ENCODE measurements at regions not wholly inside any gene's neighbourhood (a gene's known extent, or its start where the extent isn't known, plus 50 kb on each side); places are given as distances from the start of the nearest gene placed in this dataset.

- ATAC-seq (ENCODE audit: low read depth) (no peak), DNase-seq (no peak)
- no peak for TF ChIP-seq CTCF (IDR thresholded peaks at IDR 0.05)
- no peaks in the 10 kb centered on the region for H3K4me1 Mint-ChIP-seq
- H3K36me3 Mint-ChIP-seq (ENCODE audit: low read depth) = no peaks in the 10 kb centered on the region
- peaks cover 7% of the 10 kb centered on the region for H3K9me3 Mint-ChIP-seq
- CTCF ChIA-PET = no interaction called here
- H3K4me3 Mint-ChIP-seq = no peak overlapping the region
- POLR2A ChIA-PET = no interaction called here
- intact Hi-C loops (cut with micrococcal nuclease) = no loop called here
- peaks cover 28% of the 10 kb centered on the region for H3K27me3 Mint-ChIP-seq
- H3K27ac Mint-ChIP-seq = no peak overlapping the region
Observed at GRCh38 chr17:5800646-5801045, 216.3 kb upstream of the NLRP1 start.

DNA sequence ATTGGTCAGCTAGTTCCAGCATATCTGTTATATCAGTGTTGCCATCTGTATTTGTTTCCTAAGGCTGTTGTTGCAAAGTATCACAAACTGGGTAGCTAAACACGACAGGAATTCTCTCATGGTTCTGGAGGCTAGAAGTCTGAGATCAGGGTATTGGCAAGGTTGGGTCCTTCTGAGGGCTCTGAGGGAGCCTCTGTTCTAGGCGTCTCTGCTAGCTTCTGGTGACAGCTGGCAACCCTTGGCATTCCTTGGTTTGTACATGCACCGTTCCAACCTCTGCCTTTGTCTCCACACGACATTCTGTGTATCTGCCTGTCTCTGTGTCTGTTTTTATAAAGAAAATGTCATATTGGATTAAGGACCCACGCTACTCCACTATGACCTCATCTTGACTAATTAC lies 219.9 kb upstream of the NLRP1 start:
- H3K27me3 Mint-ChIP-seq = peaks cover 24% of the 10 kb centered on the region
- no peak for TF ChIP-seq CTCF (IDR thresholded peaks at IDR 0.05)
- POLR2A ChIA-PET = no interaction called here
- DNase-seq = no peak
- ATAC-seq (ENCODE audit: low read depth) = no peak
- H3K4me1 Mint-ChIP-seq = no peaks in the 10 kb centered on the region
- H3K27ac Mint-ChIP-seq = no peak overlapping the region
- CTCF ChIA-PET = no interaction called here
- H3K36me3 Mint-ChIP-seq (ENCODE audit: low read depth) = no peaks in the 10 kb centered on the region
- intact Hi-C loops (cut with micrococcal nuclease) = no loop called here
- H3K4me3 Mint-ChIP-seq = no peak overlapping the region
- H3K9me3 Mint-ChIP-seq = peaks cover 9% of the 10 kb centered on the region

- Mint-ChIP-seq H3K27me3 (peaks cover 16% of the 10 kb centered on the region), H3K36me3 (ENCODE audit: low read depth) (peaks cover 4% of the 10 kb centered on the region), H3K27ac (no peak overlapping the region), H3K4me3 (no peak overlapping the region), H3K9me3 (peaks cover 28% of the 10 kb centered on the region), H3K4me1 (no peaks in the 10 kb centered on the region)
- CTCF ChIA-PET = no interaction called here
- no peak for TF ChIP-seq CTCF (IDR thresholded peaks at IDR 0.05)
- DNase-seq (no peak), ATAC-seq (ENCODE audit: low read depth) (no peak)
- intact Hi-C loops (cut with micrococcal nuclease) = no loop called here
- POLR2A ChIA-PET = no interaction called here
Observed at GRCh38 chr17:5809056-5809455, 224.7 kb upstream of the NLRP1 start.

DNA sequence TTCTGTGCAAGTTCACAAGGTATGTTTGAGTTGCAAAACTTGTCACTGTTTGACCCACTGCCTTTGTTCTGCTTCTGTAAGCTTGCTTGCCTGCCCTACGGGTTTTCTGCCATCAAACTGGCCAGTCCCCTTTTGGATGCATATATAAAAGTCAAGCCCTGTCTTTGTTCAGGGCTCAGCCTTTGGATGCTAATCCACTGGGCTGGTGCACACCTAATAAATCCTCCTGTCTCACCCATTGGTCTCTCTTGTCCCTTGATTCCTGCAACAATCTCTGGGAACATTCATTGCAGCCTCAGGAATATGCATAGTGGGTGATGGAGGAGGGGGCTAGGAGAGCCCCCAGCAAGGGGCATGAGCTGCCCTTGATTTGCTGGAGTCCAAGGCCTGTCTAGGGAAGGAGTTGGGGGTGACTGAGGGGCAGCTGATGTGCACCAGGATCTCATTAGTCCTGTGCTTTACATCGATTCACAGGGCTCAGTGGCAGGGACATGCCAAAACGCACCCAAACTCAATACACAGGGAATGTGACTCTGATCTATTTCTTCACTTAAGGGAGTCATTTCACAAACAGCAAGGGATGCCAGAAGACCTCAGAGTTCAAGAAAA lies 225.4 kb upstream of the NLRP1 start:
- no peak for TF ChIP-seq CTCF (IDR thresholded peaks at IDR 0.05)
- ATAC-seq (ENCODE audit: low read depth) (no peak), DNase-seq (no peak)
- Mint-ChIP-seq H3K4me1 (no peaks in the 10 kb centered on the region), H3K9me3 (peaks cover 28% of the 10 kb centered on the region), H3K27ac (no peak overlapping the region), H3K4me3 (no peak overlapping the region), H3K27me3 (peaks cover 12% of the 10 kb centered on the region), H3K36me3 (ENCODE audit: low read depth) (peaks cover 4% of the 10 kb centered on the region)
- POLR2A ChIA-PET = no interaction called here
- CTCF ChIA-PET = no interaction called here
- intact Hi-C loops (cut with micrococcal nuclease) = no loop called here

DNA sequence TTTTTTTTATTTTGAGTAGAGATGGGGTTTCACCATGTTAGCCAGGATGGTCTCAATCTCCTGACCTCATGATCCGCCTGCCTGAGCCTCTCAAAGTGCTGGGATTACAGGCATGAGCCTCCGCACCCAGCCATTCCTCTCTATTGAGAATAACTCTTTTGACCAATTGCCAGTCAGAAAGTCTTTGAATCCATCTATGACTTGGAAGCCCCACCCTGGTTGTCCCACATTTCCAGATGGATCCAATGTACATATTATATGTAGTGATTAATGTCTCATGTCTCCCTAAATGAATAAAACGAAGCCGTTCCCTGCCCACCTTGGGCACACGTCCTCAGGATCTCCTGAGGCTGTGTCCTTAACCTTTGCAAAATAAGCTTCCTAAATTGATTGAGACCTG lies 228.3 kb upstream of the NLRP1 start:
- TF ChIP-seq CTCF (IDR thresholded peaks at IDR 0.05) = no peak
- CTCF ChIA-PET = no interaction called here
- no peak for DNase-seq

More for the DNA sequence above, 228.3 kb upstream of the NLRP1 start:
- Mint-ChIP-seq H3K9me3 (peaks cover 26% of the 10 kb centered on the region), H3K36me3 (ENCODE audit: low read depth) (peaks cover 4% of the 10 kb centered on the region), H3K27me3 (peaks cover 16% of the 10 kb centered on the region), H3K4me3 (no peak overlapping the region), H3K4me1 (no peaks in the 10 kb centered on the region), H3K27ac (no peak overlapping the region)
- intact Hi-C loops (cut with micrococcal nuclease) = no loop called here
- POLR2A ChIA-PET = no interaction called here
- ATAC-seq (ENCODE audit: low read depth) = no peak
